Omental fat pad (tissue), 3 donors: ENCODE measurements at regions not wholly inside any gene's neighbourhood (a gene's known extent, or its start where the extent isn't known, plus 50 kb on each side); places are given as distances from the start of the nearest gene placed in this dataset.

Experiments
- ATAC-seq: fragments of 150-250 bp; one replicate; pipeline ENCODE4 v1.9.1; 2016; ENCODE audit warnings: mild to moderate bottlenecking, moderate library complexity; ENCODE audit not compliant: low FRiP score
- DNase-seq: peaks from one replicate; pipeline ENCODE4 v3.0.0-alpha.2; 2019; ENCODE audit warnings: low spot score
- CTCF ChIP-seq, 3 donors: fragments of 450-650 bp; IDR thresholded peaks; one replicate each; pipeline ENCODE4 v1.5.1; 2016 to 2017; ENCODE audit warnings: antibody characterized with exemption in 3 of 3, mild to moderate bottlenecking in 3 of 3, moderate library complexity in 2 of 3

GRCh38 chr1:94716965-94717364, 103.2 kb upstream of the SLC44A3 start:
- DNase-seq (no peak), ATAC-seq (no peak)
- TF ChIP-seq CTCF (IDR thresholded peaks at IDR 0.05), result no peak

GRCh38 chr1:94715321-94715720, 104.8 kb upstream of the SLC44A3 start:
- no peak for TF ChIP-seq CTCF (IDR thresholded peaks at IDR 0.05)
- ATAC-seq, result no peak

GRCh38 chr1:94714552-94714951, 105.6 kb upstream of the SLC44A3 start:
- DNase-seq (no peak), ATAC-seq (no peak)
- TF ChIP-seq CTCF (IDR thresholded peaks at IDR 0.05), result no peak

More at GRCh38 chr1:94715321-94715720, 104.8 kb upstream of the SLC44A3 start:
- DNase-seq, result no peak

- DNase-seq, result no peak
- ATAC-seq, result no peak
- TF ChIP-seq CTCF (IDR thresholded peaks at IDR 0.05), result no peak
Measured at GRCh38 chr1:94714152-94714551, 106.0 kb upstream of the SLC44A3 start.

GRCh38 chr1:94713472-94714141, 106.5 kb upstream of the SLC44A3 start:
- ATAC-seq (peak; percentile 98), DNase-seq (peak; percentile 73)
- TF ChIP-seq CTCF (IDR thresholded peaks at IDR 0.05), result no peak

GRCh38 chr1:94709891-94710581, 110.1 kb upstream of the SLC44A3 start:
- no peak for TF ChIP-seq CTCF (IDR thresholded peaks at IDR 0.05)
- DNase-seq (no peak), ATAC-seq (no peak)

- no peak for TF ChIP-seq CTCF (IDR thresholded peaks at IDR 0.05)
- no peak for DNase-seq
- ATAC-seq, result no peak
Measured at GRCh38 chr1:94708811-94709210, 111.3 kb upstream of the SLC44A3 start.
